ENCODE measurements at regions not wholly inside any gene's neighbourhood (a gene's known extent, or its start where the extent isn't known, plus 50 kb on each side); places are given as distances from the start of the nearest gene placed in this dataset.

DNA sequence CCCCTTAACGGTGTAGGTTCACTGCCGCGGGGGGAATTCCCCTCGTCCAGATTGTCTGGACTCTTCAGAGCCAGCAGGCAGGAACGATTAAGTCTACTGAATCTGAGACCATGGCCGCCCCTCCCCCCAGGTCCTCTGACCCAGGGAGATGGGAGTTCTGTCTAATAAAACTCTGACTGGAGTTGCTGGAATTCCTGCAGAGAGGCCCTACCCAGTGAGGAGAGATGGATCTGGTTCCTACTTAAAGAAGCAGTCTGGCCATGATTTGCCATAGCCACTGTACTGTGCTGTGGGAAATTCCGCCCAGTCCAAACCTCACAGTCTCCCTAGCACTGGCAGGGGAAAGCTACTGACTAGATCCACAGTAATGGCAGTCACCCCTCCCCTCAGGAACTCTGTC lies 237.7 kb upstream of the RASA1 start:
- TF ChIP-seq CTCF (IDR thresholded peaks at IDR 0.05) (no peak), POLR2A (IDR thresholded peaks at IDR 0.05) (no peak)

All from lower leg skin (tissue), 3 donors.